Activated CD4-positive, alpha-beta T cell treated with anti-CD3 and anti-CD28 coated beads for 36 hours (primary cell): ENCODE measurements at regions not wholly inside any gene's neighbourhood (a gene's known extent, or its start where the extent isn't known, plus 50 kb on each side); places are given as distances from the start of the nearest gene placed in this dataset.

ENCODE experiments used
- ATAC-seq: fragments of 200-7000 bp; cut with Tn5 transposase; one replicate; pipeline ENCODE4 v1.10.0; 2021; ENCODE audit warnings: mild to moderate bottlenecking, moderate library complexity
- CTCF ChIA-PET: fragments of 350-600 bp; sonication (Branson Sonifier 250); formaldehyde crosslinking; loops from one replicate; lab custom pipeline; 2021; ENCODE audit warnings: antibody characterized with exemption; lab: Charles Lee
- POLR2A ChIA-PET: fragments of 350-600 bp; sonication (Branson Sonifier 250); formaldehyde crosslinking; loops from one replicate; lab custom pipeline; 2021; ENCODE audit warnings: antibody characterized with exemption, inconsistent platforms; lab: Charles Lee
- DNase-seq: peaks from one replicate; pipeline ENCODE4 v3.0.0-alpha.2; 2020
- H3K27ac Mint-ChIP-seq: one replicate; pipeline ENCODE4 v1.8.0; 2021; ENCODE audit warnings: mixed read lengths
- H3K27me3 Mint-ChIP-seq: one replicate; pipeline ENCODE4 v1.8.0; 2021; ENCODE audit warnings: mixed read lengths
- H3K36me3 Mint-ChIP-seq: one replicate; pipeline ENCODE4 v1.8.0; 2021; ENCODE audit warnings: low read depth, mixed read lengths
- H3K4me1 Mint-ChIP-seq: one replicate; pipeline ENCODE4 v1.8.0; 2021; ENCODE audit warnings: mixed read lengths
- H3K4me3 Mint-ChIP-seq: one replicate; pipeline ENCODE4 v1.8.0; 2021; ENCODE audit warnings: mild to moderate bottlenecking, moderate library complexity, mixed read lengths
- H3K9me3 Mint-ChIP-seq: one replicate; pipeline ENCODE4 v1.8.0; 2021; ENCODE audit warnings: low read depth, mixed read lengths
- intact Hi-C, 2 experiments: fragments of 100-400 bp; cut with DNase I in 1 of 2; cut with micrococcal nuclease in 1 of 2; formaldehyde crosslinking; loops; one replicate each; pipeline versions ENCODE4 v1.14.2 to v1.15.1; 2022 to 2024; cut with DNase I, micrococcal nuclease

- H3K9me3 Mint-ChIP-seq: no peaks in the 10 kb centered on the region
- DNase-seq (peak; percentile 39), ATAC-seq (peak; percentile 11)
- H3K4me1 Mint-ChIP-seq: peaks cover 2% of the 10 kb centered on the region
- POLR2A ChIA-PET: no interaction called here
- peak overlapping the region; percentile 75 for H3K4me3 Mint-ChIP-seq
- CTCF ChIA-PET: interaction anchor here (0.7 to 5.3 kb wide), 36 partner anchors 8 to 443 kb away, joined by 3 to 92 read pairs (median 4); no protein-coding TSS in a partner anchor
- intact Hi-C loops: loop anchor here (1.0 kb wide), 5 partner anchors 78 to 211 kb away; partner anchors contain the start of gene CD46 (in 1 of the 2)
- H3K36me3 Mint-ChIP-seq: no peaks in the 10 kb centered on the region
- H3K27me3 Mint-ChIP-seq: peaks cover 24% of the 10 kb centered on the region
- peak overlapping the region; percentile 71 for H3K27ac Mint-ChIP-seq
Measured at GRCh38 chr1:207962716-207963426, 51.9 kb upstream of the CD34 start.
